Smooth muscle cell (in vitro differentiated cells): ENCODE measurements at regions not wholly inside any gene's neighbourhood (a gene's known extent, or its start where the extent isn't known, plus 50 kb on each side); places are given as distances from the start of the nearest gene placed in this dataset.

Experiments
- DNase-seq: peaks from one replicate; lab custom pipeline; 2025; ENCODE audit not compliant: unreplicated experiment; lab: John Stamatoyannopoulos, UW
- H2AFZ ChIP-seq: fragments of 200-600 bp; sonication (generic); 2 replicates; pipeline ENCODE4 v1.6.0; 2016; ENCODE audit warnings: antibody characterized with exemption, low read depth, mild to moderate bottlenecking
- H3F3A ChIP-seq: fragments of 200-600 bp; sonication (generic); 2 replicates; pipeline ENCODE4 v1.6.0; 2017; ENCODE audit warnings: antibody characterized with exemption, low read depth
- H3K27ac ChIP-seq: fragments of 200-600 bp; sonication (generic); 2 replicates; pipeline ENCODE4 v1.5.1; 2016; ENCODE audit warnings: low read depth, mild to moderate bottlenecking
- H3K27me3 ChIP-seq: fragments of 200-600 bp; sonication (generic); 2 replicates; pipeline ENCODE4 v1.6.1; 2016; ENCODE audit warnings: low read depth, mild to moderate bottlenecking
- H3K36me3 ChIP-seq: fragments of 200-600 bp; sonication (generic); 2 replicates; pipeline ENCODE4 v1.5.1; 2016; ENCODE audit warnings: low read depth
- H3K4me1 ChIP-seq: fragments of 200-600 bp; sonication (generic); 2 replicates; pipeline ENCODE4 v1.5.1; 2016; ENCODE audit warnings: low read depth
- H3K4me2 ChIP-seq: fragments of 200-600 bp; sonication (generic); 2 replicates; pipeline ENCODE4 v1.6.0; 2016; ENCODE audit warnings: mild to moderate bottlenecking
- H3K4me3 ChIP-seq: fragments of 200-600 bp; sonication (generic); 2 replicates; pipeline ENCODE4 v1.5.1; 2016; ENCODE audit warnings: mild to moderate bottlenecking
- H3K79me2 ChIP-seq: fragments of 200-600 bp; sonication (generic); 2 replicates; pipeline ENCODE4 v1.6.0; 2016; ENCODE audit warnings: low read depth, mild to moderate bottlenecking
- H3K9ac ChIP-seq: fragments of 200-600 bp; sonication (generic); 2 replicates; pipeline ENCODE4 v1.6.0; 2016; ENCODE audit warnings: low read depth
- H3K9me3 ChIP-seq: fragments of 200-600 bp; sonication (generic); replicated peaks from 2 replicates; pipeline ENCODE4 v1.5.1; 2016; ENCODE audit warnings: low read depth
- H4K20me1 ChIP-seq: fragments of 200-600 bp; sonication (generic); 2 replicates; pipeline ENCODE4 v1.6.0; 2016; ENCODE audit warnings: low read depth
- CTCF ChIP-seq: fragments of 200-600 bp; sonication (generic); IDR thresholded peaks from 2 replicates; pipeline ENCODE4 v1.5.1; 2017; ENCODE audit warnings: borderline replicate concordance, mild to moderate bottlenecking, antibody characterized with exemption; ENCODE audit not compliant: insufficient read depth, poor library complexity, severe bottlenecking
- WGBS: methylation state at CpG from one replicate; pipeline ENCODE4 v1.1.7; 2016; ENCODE audit warnings: low lambda C conversion rate; 5-methylcytosine and 5-hydroxymethylcytosine counted together

GRCh38 chr2:183927406-183928325 lies 670.7 kb upstream of the ZNF804A start:
- TF ChIP-seq CTCF: no peak
- H4K20me1 ChIP-seq: no peaks in the 10 kb centered on the region
- H3K36me3 ChIP-seq: no peaks in the 10 kb centered on the region
- no peaks in the 10 kb centered on the region for H3F3A ChIP-seq
- H3K4me3 ChIP-seq: no peak overlapping the region
- DNase-seq: no peak
- H3K4me1 ChIP-seq: no peaks in the 10 kb centered on the region
- H3K9me3 ChIP-seq: no peaks in the 10 kb centered on the region
- H3K79me2 ChIP-seq: no peaks in the 10 kb centered on the region
- WGBS: 36% methylated on average over 4 of the region's 4 CpGs
- H3K27me3 ChIP-seq: no peaks in the 10 kb centered on the region
- no peak overlapping the region for H3K4me2 ChIP-seq
- peak overlapping the region; percentile 45 for H3K9ac ChIP-seq
- peak overlapping the region; percentile 91 for H3K27ac ChIP-seq
- peak overlapping the region; percentile 62 for H2AFZ ChIP-seq

- no peak overlapping the region for H3K27ac ChIP-seq
- no peaks in the 10 kb centered on the region for H3K27me3 ChIP-seq
- no peaks in the 10 kb centered on the region for H3K4me1 ChIP-seq
- H3K79me2 ChIP-seq: no peaks in the 10 kb centered on the region
- 90% methylated on average over 3 of the region's 3 CpGs for WGBS
- H3K4me2 ChIP-seq: no peak overlapping the region
- no peaks in the 10 kb centered on the region for H3K9me3 ChIP-seq
- H3K36me3 ChIP-seq: no peaks in the 10 kb centered on the region
- no peak for DNase-seq
- no peak overlapping the region for H3K4me3 ChIP-seq
- no peak for TF ChIP-seq CTCF
- no peak overlapping the region for H2AFZ ChIP-seq
- no peaks in the 10 kb centered on the region for H3F3A ChIP-seq
- no peaks in the 10 kb centered on the region for H4K20me1 ChIP-seq
- no peak overlapping the region for H3K9ac ChIP-seq
These were observed 663.3 kb upstream of the ZNF804A start for GRCh38 chr2:183935005-183935404.

- Histone ChIP-seq H3K36me3 (no peaks in the 10 kb centered on the region), H2AFZ (no peak overlapping the region), H3K27ac (no peak overlapping the region), H3K4me1 (no peaks in the 10 kb centered on the region), H3K9ac (no peak overlapping the region), H3K27me3 (no peaks in the 10 kb centered on the region), H3K4me3 (no peak overlapping the region), H3K79me2 (no peaks in the 10 kb centered on the region), H3K4me2 (no peak overlapping the region), H3F3A (no peaks in the 10 kb centered on the region), H3K9me3 (no peaks in the 10 kb centered on the region), H4K20me1 (no peaks in the 10 kb centered on the region)
- no peak for TF ChIP-seq CTCF
- DNase-seq: no peak
- 92% methylated on average over 2 of the region's 2 CpGs for WGBS
These were observed 661.1 kb upstream of the ZNF804A start for GRCh38 chr2:183937220-183937619.

- H3F3A ChIP-seq: no peaks in the 10 kb centered on the region
- no peak for TF ChIP-seq CTCF
- H3K4me2 ChIP-seq: no peak overlapping the region
- H3K36me3 ChIP-seq: no peaks in the 10 kb centered on the region
- H3K4me1 ChIP-seq: no peaks in the 10 kb centered on the region
- no peak for DNase-seq
- no peak overlapping the region for H2AFZ ChIP-seq
- H3K9ac ChIP-seq: no peak overlapping the region
- no peaks in the 10 kb centered on the region for H4K20me1 ChIP-seq
- no peak overlapping the region for H3K4me3 ChIP-seq
- no peak overlapping the region for H3K27ac ChIP-seq
- no peaks in the 10 kb centered on the region for H3K27me3 ChIP-seq
- no peaks in the 10 kb centered on the region for H3K9me3 ChIP-seq
- H3K79me2 ChIP-seq: no peaks in the 10 kb centered on the region
These were observed 652.1 kb upstream of the ZNF804A start for GRCh38 chr2:183946193-183946592.
